B cell (primary cell): ENCODE measurements at regions not wholly inside any gene's neighbourhood (a gene's known extent, or its start where the extent isn't known, plus 50 kb on each side); places are given as distances from the start of the nearest gene placed in this dataset.

Experiments used
- CTCF ChIP-seq: fragments of 200-600 bp; IDR thresholded peaks from one replicate; pipeline ENCODE4 v1.8.0; 2022; ENCODE audit warnings: antibody characterized with exemption, mild to moderate bottlenecking
- EZH2 ChIP-seq: IDR thresholded peaks from 2 replicates; pipeline ENCODE4 v1.6.1; 2012; ENCODE audit warnings: borderline replicate concordance, low read depth, mild to moderate bottlenecking, moderate library complexity, low read length; ENCODE audit not compliant: insufficient read depth, poor library complexity, severe bottlenecking

GRCh38 chr3:64895106-64895990, 207.5 kb upstream of the ADAMTS9 start:
- no peak for TF ChIP-seq EZH2
- no peak for TF ChIP-seq CTCF
